ENCODE measurements at regions not wholly inside any gene's neighbourhood (a gene's known extent, or its start where the extent isn't known, plus 50 kb on each side); places are given as distances from the start of the nearest gene placed in this dataset.

GRCh38 chr4:149296503-149296902 lies 519.1 kb downstream of the IQCM start:
- DNase-seq, result no peak

- no peak for DNase-seq
These were observed 519.6 kb downstream of the IQCM start for GRCh38 chr4:149296084-149296483.

- DNase-seq, result no peak
These were observed 521.0 kb downstream of the IQCM start for GRCh38 chr4:149294601-149295000.

DNA sequence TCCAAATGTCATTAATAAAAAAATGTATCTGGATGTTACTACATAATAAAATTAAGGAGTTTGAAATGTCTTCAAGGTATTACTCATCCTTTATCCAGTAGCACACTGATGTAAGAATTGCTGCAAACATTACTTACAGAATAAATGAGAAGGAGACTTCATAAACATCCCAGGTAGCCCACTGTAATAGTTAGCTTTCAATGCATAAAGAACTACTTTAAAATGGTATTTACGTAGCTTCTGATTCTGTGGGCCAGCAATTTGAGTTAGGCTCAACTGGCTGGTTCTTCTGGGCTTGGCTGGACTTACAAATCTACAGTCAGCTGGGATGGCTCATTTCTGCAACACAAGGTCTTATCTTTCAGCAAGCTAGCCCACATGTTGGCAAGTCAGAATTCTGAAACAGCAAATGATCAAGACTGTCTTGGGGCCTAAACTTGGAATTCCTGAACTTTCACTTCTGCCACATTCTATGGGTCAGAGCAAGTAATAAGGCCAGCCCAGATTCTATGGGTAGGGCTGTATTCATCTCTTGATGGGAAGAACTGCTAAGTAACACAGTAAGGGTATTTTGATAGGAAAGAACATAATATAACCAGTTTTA lies 522.5 kb downstream of the IQCM start:
- DNase-seq, result no peak

GRCh38 chr4:149292425-149293007 lies 523.1 kb downstream of the IQCM start:
- no peak for DNase-seq

- no peak for DNase-seq
These were observed 524.2 kb downstream of the IQCM start for GRCh38 chr4:149291463-149291862.

GRCh38 chr4:149280806-149281205 lies 534.8 kb downstream of the IQCM start:
- DNase-seq, result no peak

DNA sequence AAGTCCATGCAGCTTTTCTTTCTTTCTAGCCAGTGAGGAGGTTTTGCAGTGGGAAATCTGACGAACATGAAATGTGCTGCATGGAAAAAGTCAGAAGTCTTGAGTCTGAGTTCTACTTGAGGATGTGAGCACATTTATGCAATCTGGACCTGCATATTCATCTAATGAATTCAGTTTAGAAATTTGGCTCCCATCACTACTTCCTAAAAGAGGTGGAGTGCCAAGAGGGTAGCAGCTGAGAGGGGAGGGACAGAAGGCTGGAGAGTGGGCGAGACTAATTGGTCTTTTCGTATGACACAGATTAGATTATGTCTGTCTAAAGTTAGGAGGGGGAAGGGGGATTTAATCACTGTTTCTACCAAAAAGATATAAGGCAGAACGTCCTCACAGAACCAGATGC lies 535.9 kb downstream of the IQCM start:
- no peak for DNase-seq

- no peak for DNase-seq
These were observed 536.3 kb downstream of the IQCM start for GRCh38 chr4:149279331-149279730.

DNA sequence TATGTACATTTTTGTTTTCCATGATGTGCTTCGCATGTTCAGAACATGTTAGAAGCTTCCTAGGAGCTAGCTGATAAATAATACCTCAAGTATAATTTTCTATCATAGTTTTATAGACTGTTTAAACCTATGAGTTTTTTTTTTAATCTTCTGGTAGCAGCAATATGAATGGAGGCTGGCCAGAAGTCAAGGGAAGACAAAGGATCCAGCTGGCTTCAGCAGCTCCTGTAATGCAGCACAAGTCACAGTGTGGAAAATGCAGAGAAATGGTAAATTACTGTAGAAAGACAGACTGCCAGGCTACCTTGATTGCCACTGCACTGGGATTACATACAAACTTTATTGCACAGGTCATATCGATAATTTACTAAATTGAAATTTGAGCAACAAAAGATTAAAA lies 537.9 kb downstream of the IQCM start:
- no peak for DNase-seq

DNA sequence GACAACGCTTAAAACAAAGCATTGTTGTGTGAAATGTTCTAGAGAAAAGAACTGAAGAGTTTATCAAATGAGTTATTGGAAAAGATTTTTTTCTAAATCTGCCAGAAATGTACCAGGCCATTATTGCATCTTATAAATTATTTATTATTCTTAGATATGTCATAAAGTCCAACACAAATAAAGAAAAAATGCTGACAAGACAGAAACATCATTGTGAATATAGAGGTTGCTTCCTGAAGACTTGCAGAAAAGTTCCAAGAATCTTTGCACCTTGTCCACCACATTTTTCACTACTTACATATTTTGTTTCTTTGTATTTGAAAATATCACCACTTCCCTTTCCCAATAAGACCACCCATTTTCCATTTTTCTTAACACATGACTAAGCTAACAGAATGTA lies 545.8 kb downstream of the IQCM start:
- no peak for DNase-seq

DNA sequence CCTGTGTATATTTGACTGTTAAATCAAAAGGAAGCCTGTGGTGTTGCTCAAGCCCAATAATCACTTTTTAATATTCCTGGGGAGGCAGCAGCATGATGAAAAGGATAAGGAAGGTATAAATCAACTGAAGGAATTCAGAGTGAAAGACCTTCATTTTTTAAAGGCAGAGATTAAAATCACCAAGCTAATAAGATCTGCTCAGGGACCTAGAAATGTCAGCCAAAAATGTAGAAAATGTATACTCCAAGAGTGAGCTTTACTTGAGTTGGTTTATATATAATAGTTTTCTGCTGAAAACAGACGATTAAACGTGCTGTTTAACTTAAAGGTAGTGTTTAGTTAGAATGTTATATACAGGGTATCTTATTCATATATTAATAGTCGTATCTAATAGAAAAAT lies 549.3 kb downstream of the IQCM start:
- DNase-seq, result no peak

- DNase-seq, result no peak
These were observed 550.0 kb downstream of the IQCM start for GRCh38 chr4:149265645-149266044.

DNA sequence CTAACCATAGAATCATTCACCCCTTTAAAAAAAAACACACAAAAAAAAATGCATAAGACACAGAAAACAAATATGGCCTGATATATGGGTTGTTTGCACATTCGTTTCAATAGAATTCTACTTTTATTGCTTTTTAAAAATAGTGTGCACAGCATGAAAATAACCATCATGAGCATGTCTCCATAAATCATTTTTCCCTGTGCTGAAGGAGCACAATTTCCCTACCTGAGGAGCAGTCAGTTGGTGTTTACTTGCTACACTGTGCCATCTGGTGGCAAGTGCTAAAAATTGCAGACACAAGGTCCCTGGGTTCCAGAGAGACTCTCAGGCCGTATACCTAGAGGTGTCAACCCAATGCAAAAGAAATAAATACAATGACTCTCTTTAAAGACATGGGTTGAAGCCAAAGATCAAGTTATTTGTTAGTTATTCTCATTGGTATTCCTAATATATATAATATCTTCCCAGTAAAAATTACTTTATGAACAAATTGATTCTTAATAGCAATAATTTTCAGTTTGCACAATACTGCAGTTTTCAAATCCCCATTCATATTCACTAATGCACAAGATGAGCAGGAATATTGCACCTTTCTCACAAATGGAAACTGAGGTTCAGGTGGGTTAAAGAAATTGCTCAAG lies 551.4 kb downstream of the IQCM start:
- DNase-seq, result no peak

- DNase-seq, result peak in 1 of 2 donors; percentile 11
These were observed 567.4 kb downstream of the IQCM start for GRCh38 chr4:149248191-149248764.

- DNase-seq, result no peak
These were observed 568.5 kb downstream of the IQCM start for GRCh38 chr4:149247164-149247563.

GRCh38 chr4:149245333-149245732 lies 570.3 kb downstream of the IQCM start:
- no peak for DNase-seq

GRCh38 chr4:149238097-149238496 lies 577.5 kb downstream of the IQCM start:
- DNase-seq, result no peak

DNA sequence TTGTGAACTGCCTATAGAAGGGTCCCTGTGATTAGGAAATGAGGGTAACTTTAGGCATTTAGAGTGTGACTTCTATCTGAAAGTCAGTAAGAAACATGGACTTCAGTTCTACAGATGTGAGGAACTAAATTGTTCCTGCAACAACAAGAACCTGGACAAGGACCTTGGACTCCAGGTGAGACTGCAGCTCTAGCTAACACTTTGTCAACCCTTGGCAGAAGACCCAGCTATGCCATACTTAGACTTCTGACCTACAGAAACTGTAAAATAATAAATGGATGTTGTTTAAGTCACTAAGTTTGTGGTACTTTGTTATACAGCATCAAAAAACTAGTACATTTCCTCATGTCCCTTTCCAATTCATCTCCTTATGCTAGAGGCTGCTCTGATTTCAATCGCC lies 580.8 kb downstream of the IQCM start:
- no peak for DNase-seq

DNA sequence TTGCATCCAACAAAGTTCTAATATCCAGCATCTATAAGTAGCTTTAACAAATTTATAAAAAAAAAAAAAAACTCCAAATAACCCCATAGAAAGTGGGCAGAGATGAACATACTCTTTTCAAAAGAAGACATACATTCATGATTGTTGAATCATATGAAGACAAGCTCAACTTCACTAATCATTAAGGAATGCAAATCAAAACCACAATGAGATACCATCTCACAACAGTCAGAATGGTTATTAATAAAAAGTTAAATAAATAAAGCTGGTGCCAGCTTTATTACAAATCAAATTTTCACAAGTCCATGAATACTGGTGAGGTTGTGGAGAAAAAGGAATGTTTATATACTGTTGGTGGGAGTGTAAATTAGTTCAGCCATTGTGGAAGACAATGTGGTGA lies 592.0 kb downstream of the IQCM start:
- no peak for DNase-seq

- DNase-seq, result no peak
These were observed 597.0 kb downstream of the IQCM start for GRCh38 chr4:149218672-149219071.

- no peak for DNase-seq
These were observed 601.3 kb downstream of the IQCM start for GRCh38 chr4:149214301-149214700.

GRCh38 chr4:149211876-149212275 lies 603.8 kb downstream of the IQCM start:
- no peak for DNase-seq

DNA sequence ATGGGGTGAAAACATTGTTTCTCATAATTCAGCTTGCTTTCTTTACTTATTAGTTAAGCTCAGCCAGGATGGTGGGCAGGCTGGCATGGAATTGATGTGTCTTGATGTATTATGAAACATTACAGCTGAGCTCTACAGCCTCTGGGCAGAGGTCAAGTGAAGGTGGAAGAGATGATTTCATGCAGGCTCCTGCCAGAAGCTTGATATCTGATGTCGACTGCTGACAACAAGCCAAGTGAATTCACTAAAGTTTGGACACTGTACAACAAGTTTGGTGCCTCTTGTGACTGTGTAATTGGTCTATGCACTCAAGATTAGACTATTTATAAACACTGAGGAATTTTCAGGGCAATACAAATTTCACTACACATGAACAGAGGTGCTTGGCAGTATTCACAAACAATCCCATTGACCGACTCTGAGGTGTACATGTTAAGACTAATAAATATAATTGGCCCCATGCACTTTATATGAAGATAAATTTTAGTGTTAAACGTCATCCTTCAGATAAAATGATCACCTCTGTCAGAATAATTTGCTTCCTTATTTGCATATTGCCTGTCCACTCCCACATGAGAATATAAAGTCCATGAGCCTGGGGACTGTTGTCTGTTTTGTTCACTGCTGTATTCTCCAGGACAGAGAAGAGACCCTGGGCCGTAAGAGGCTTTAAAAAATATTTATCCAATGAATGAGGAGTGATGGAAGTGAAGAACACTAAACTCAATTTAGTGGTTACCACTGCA lies 612.2 kb downstream of the IQCM start:
- no peak for DNase-seq
